ENCODE measurements at regions not wholly inside any gene's neighbourhood (a gene's known extent, or its start where the extent isn't known, plus 50 kb on each side); places are given as distances from the start of the nearest gene placed in this dataset.

GRCh38 chr10:78779339-78779955 is 289.3 kb upstream of the ZMIZ1 start:
- TF ChIP-seq CTCF (IDR thresholded peaks at IDR 0.05; ENCODE audit: control extremely low read depth, extremely low read depth, low read depth, missing control alignments) = no peak
- POLR2A ChIA-PET = no interaction called here
- CTCF ChIA-PET = no interaction called here
- no peak for DNase-seq (ENCODE audit: extremely low spot score)

DNA sequence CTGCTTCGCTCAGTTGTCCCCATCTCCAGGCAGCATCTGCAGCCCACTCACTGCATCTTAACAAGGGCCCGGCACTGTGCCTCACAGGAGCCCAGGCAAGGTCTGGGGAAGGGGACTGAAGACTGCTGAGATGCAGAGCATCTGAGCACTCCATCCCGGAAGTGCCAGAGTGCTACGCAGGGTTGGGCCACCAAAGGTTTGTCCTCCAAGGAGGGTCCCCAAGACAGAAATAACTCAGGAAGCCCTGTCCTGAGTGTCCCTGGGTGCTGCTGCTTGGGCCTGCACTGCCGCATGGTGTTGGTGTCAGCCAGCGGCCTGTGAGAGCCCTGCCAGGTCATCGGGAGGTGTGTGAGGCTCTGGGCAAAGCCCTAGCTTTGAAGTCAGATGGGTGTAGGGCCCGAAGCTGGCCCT is 288.2 kb upstream of the ZMIZ1 start:
- no peak for DNase-seq (ENCODE audit: extremely low spot score)
- ChIA-PET CTCF (interaction anchor here (0.8 kb wide), 1 partner anchor 41 kb away, joined by 3 read pairs; no protein-coding TSS in a partner anchor), POLR2A (no interaction called here)
- no peak for TF ChIP-seq CTCF (IDR thresholded peaks at IDR 0.05; ENCODE audit: control extremely low read depth, extremely low read depth, low read depth, missing control alignments)

DNA sequence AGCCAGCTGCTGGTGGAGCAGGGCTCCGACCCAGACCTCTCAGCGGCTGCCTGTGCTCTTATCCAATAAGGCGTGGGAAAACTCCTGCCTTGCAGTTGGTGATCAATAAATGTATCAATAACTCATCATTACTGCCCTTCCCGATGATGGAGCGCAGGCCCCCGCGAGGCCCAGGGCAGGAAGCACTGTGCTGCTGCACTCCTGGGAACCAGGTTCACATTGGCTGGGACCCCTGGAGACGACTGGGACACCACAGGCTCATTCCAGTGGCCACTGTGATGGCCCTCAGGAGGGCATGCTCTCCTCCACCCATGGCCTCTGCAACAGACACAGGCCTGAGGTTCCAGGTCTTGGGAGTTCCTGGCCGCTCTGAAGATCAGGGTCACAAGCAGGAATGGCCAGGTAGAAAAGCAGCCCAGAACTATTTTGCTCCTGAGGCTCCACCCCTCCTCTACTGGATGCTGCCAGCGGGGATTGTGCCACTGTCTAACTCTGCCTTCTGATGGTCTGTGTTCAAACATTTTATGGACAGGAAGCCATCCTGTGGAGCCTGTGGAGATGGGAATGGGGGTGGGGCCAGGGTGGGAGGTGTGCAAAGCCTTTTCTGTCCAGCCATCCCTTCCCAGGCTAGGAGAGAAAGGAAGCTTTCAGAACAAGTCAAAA is 287.4 kb upstream of the ZMIZ1 start:
- ChIA-PET CTCF (no interaction called here), POLR2A (no interaction called here)
- no peak for TF ChIP-seq CTCF (IDR thresholded peaks at IDR 0.05; ENCODE audit: control extremely low read depth, extremely low read depth, low read depth, missing control alignments)
- no peak for DNase-seq (ENCODE audit: extremely low spot score)

DNA sequence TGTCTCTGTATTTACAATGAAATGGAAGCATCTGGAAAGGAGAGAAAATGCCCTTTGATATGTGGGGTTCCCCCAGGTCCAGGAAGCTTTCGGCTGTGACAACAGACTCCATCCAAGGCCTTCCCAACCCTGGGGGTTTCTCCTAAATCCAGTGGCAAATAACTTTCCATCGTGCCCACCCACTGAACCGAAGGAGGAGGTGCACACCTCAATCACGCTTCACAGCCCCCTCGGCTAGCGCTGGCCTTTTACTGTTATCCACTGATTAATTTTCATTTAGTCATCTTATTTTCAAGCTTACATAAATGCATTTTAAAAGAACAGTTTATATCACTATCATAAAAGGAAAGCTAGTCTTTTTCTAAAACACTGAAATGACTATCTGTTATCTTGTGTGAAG is 286.8 kb upstream of the ZMIZ1 start:
- ChIA-PET CTCF (no interaction called here), POLR2A (no interaction called here)
- DNase-seq (ENCODE audit: extremely low spot score) = no peak
- no peak for TF ChIP-seq CTCF (IDR thresholded peaks at IDR 0.05; ENCODE audit: control extremely low read depth, extremely low read depth, low read depth, missing control alignments)

GRCh38 chr10:78782441-78782840 is 286.3 kb upstream of the ZMIZ1 start:
- TF ChIP-seq CTCF (IDR thresholded peaks at IDR 0.05; ENCODE audit: control extremely low read depth, extremely low read depth, low read depth, missing control alignments) = no peak
- ChIA-PET CTCF (no interaction called here), POLR2A (no interaction called here)
- no peak for DNase-seq (ENCODE audit: extremely low spot score)

- no peak for DNase-seq (ENCODE audit: extremely low spot score)
Observed at GRCh38 chr10:78783753-78784152, 285.0 kb upstream of the ZMIZ1 start.

More at GRCh38 chr10:78783753-78784152, 285.0 kb upstream of the ZMIZ1 start:
- CTCF ChIA-PET = no interaction called here
- POLR2A ChIA-PET = no interaction called here
- TF ChIP-seq CTCF (IDR thresholded peaks at IDR 0.05; ENCODE audit: control extremely low read depth, extremely low read depth, low read depth, missing control alignments) = no peak

Measured in GM10248 (cell line).